ENCODE measurements at regions not wholly inside any gene's neighbourhood (a gene's known extent, or its start where the extent isn't known, plus 50 kb on each side); places are given as distances from the start of the nearest gene placed in this dataset.

DNA sequence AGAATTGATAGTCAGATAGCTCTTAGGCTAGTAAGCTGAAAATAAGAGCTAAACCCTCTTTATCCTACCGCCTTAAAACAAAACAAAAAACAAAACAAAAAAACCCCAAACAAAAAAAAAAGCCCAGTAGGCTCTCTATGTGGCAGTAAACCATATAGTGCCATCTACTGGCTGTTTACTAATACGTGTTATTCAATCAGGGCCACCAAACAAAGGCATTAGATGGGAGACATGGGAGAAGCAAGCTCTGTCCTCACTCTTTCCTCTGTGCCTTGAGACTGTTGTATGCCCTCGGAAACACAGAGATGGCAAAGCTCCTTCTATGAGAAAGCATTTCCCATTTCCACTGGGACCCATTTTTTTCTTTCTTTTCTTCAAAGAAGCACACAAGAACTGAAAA lies 148.8 kb upstream of the MID1 start:
- TF ChIP-seq POLR2A (IDR thresholded peaks at IDR 0.05) (no peak), CTCF (IDR thresholded peaks at IDR 0.05) (peak in 3 of 6 experiments; percentile 23 to 41 (median 26))

All from esophagus squamous epithelium (tissue), 4 donors.